GM12864 (cell line): ENCODE measurements at regions not wholly inside any gene's neighbourhood (a gene's known extent, or its start where the extent isn't known, plus 50 kb on each side); places are given as distances from the start of the nearest gene placed in this dataset.
A peak's percentile ranks its signal among the peaks of the same experiment; 100 is the strongest.

Experiments used
- DNase-seq: peaks from one replicate; pipeline ENCODE4 v3.0.0-alpha.2; 2011; ENCODE audit warnings: low read depth
- H3K4me3 ChIP-seq: 2 replicates; pipeline ENCODE4 v1.5.1; 2011; ENCODE audit warnings: mild to moderate bottlenecking, low read depth, low read length, control low read depth
- TF ChIP-seq, protein P1 (sequence below): IDR thresholded peaks from 2 replicates; pipeline ENCODE4 v1.5.1; 2011; ENCODE audit warnings: low read depth, mild to moderate bottlenecking, moderate library complexity, low read length, control low read depth, inconsistent platforms; ENCODE audit errors: missing control alignments

DNA sequence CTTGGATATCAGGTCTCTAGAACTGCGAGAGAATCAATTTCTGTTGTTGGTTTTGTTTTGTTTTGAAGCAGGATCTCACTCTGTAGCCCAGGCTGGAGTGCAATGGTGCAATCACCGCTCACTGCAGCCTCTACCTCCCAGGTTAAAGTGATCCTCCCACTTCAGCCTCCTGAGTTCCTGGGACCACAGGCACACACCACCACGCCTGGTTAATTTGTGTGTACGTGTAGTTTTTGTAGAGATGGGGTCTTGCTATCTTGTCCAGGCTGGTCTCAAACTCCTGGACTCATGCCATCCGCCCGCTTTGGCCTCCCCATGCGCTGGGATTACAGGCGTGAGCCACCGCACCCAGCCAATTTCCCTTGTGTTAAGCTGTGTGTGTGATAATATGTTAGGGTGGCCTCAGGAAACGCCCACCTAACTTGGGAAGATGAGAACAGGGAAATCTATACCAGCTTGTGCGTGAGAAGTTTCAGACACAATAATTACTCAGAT lies 109.6 kb downstream of the SIK1 start:
- no peak for DNase-seq
- TF ChIP-seq, protein P1, sequence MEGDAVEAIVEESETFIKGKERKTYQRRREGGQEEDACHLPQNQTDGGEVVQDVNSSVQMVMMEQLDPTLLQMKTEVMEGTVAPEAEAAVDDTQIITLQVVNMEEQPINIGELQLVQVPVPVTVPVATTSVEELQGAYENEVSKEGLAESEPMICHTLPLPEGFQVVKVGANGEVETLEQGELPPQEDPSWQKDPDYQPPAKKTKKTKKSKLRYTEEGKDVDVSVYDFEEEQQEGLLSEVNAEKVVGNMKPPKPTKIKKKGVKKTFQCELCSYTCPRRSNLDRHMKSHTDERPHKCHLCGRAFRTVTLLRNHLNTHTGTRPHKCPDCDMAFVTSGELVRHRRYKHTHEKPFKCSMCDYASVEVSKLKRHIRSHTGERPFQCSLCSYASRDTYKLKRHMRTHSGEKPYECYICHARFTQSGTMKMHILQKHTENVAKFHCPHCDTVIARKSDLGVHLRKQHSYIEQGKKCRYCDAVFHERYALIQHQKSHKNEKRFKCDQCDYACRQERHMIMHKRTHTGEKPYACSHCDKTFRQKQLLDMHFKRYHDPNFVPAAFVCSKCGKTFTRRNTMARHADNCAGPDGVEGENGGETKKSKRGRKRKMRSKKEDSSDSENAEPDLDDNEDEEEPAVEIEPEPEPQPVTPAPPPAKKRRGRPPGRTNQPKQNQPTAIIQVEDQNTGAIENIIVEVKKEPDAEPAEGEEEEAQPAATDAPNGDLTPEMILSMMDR, result no peak
- H3K4me3 ChIP-seq, result no peak overlapping the region

DNA sequence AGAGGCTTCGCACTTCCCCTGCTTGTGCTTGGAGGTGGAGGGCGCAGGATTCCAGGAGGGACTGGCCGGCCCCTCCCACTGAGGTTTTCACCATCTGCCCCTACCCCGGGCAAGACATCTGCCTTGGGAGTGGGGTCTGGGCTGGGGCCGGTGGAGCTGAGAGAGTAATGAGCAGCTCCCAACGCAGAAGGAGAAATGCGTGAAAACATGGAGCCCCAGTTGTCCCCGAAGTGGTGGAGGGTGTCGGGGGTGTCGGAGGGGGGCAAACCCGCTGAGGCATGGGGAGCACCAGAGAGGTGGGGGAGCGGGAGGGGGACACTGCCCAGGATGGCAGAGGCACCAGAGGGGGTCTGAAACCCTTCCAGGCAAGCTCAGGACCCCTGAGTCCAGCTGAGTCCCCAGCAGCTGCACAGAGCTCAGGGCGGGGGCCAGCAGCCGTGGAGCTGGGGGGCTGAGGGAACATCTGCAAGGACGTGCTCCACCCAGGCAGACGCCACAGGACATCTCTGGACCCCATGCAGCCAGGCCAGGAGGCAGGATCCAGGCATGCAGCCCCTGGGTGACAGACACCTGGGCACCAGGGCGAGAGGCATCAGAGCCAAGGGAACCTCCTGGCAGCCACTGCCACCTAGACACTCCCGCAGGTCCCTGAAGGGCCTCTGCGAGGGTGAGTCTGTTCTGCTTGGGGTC lies 110.6 kb downstream of the SIK1 start:
- no peak overlapping the region for H3K4me3 ChIP-seq
- TF ChIP-seq, protein P1, result no peak
- DNase-seq, result no peak

DNA sequence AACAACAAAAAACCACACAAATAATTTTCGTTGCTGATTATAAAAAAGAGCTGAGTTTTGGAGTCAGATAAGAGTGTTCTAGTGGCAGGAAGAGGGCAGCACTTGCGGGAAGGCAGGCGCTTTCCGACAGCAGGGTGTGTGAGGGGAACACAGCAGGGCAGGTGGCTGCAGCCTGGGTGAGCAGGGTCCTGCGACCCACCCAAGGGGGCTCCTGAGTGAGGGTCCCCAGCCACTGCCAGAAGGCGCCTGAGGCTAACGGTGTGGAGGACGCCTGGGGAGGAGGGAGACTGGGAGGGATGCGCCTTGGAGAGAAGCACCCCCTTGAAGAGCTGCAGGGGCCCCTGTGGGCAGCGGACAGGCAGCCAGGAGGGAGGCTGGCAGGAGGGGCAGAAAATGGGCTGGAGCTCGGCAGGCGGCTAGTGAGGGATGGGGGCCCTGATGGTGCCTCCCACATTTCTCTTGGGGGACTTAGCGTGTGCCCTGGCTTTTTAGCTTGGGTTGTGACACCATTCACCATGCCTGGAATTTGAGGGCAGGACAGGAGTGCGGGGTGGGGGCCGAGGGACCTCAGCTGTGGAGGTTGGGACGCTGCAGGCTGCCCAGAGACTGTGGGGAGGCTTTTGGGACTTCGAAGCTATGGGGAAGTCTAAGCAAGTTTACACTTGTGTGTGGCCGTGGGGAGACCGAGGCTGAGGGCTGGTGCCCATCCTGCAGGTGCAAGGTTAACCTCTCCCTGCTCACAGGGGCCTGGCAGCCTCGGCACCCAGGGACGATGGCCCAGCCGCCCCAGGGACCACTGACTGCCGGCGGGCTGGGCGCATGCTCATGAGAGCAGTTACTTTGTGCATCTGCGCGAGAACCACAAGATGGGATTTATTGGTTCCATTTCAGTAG lies 111.4 kb downstream of the SIK1 start:
- no peak for DNase-seq
- no peak overlapping the region for H3K4me3 ChIP-seq
- TF ChIP-seq, protein P1, result peak; percentile 13

DNA sequence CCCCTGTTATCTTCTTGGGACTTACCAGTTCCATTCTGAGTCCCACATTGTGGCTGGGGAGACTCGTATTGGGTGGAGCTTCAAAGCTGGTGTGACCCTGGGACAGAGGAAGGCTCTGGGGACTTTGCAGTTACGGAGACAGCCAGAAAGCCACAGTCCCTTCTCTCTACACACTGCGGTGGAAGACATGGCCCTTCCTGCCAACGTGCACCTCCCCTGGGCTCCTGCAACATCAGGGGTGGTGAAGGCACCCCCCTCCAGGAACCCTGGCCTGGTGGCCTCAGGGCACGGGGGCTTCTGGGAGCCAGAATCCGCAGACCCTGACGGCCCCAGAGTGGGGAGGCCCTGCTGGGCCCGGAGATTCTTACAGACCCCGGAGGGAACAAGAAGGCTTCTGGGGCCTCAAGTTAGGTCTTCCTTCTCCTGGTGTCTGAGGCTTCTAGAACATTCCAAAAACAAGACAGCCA lies 113.0 kb downstream of the SIK1 start:
- TF ChIP-seq, protein P1, result no peak
- H3K4me3 ChIP-seq, result no peak overlapping the region
- DNase-seq, result no peak

DNA sequence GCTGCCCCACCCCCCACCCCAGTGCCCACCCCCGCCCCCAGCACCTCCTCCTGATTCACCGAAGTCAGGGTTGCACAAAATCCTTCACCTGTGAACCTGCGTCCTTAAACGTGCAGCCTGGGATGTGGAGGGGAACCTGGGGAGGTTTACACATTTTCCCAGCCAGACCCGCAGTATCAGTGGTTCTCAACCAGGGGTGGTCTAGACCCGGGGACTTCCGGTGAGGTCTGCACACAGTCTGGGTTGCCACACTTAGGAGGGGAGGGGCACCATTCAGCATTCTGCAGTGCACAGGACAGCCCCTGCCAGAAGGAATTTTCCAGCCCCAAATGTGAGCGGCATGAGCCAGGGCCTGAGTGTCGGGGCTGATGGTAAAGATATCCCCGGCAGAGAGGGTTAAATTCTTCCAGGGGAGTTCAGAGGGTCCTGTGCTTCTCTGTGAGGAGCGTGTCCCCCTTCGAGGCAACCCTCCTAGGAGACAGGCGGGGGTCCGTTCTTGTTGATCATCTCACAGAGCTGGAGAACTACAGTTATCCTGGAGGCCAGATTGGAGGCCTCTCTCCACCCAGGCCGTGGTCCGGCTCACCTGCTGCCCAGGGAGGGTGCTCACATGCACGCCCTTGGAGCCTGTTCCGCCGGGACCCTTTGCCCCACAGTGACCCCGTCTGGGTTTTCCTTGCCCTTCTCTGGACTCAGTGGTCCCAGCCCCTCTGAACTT lies 113.6 kb downstream of the SIK1 start:
- DNase-seq, result no peak
- TF ChIP-seq, protein P1, result no peak
- H3K4me3 ChIP-seq, result no peak overlapping the region

DNA sequence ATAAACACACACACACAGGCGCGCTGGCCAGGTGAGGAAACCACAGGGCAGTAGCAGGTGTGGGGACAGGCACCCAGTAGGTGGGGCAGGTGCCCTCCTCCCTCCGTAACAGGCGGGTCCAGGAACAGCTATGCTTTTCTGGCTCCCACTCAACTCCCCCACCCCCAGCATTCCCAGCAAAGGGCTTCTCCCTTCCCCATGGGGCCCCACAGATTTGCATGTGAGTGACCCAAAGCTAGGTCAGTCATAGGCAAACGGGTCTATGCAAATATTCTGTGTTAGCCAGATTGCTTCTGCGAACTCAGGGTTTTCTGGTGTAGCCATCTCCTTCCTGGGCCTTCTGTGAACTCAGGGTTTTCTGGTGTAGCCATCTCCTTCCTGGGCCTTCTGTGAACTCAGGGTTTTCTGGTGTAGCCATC lies 114.2 kb downstream of the SIK1 start:
- TF ChIP-seq, protein P1, result no peak
- H3K4me3 ChIP-seq, result no peak overlapping the region
- peak; percentile 45 for DNase-seq
